Femur (tissue), 1 donor: ENCODE measurements at regions not wholly inside any gene's neighbourhood (a gene's known extent, or its start where the extent isn't known, plus 50 kb on each side); places are given as distances from the start of the nearest gene placed in this dataset.

Experiments
- DNase-seq: peaks from one replicate; pipeline ENCODE4 v3.0.0-alpha.2; 2017

- no peak for DNase-seq
These were observed 178.0 kb downstream of the RND3 start for GRCh38 chr2:150309311-150310080.

GRCh38 chr2:150307258-150307657 lies 180.2 kb downstream of the RND3 start:
- DNase-seq = no peak

GRCh38 chr2:150303281-150303680 lies 184.2 kb downstream of the RND3 start:
- no peak for DNase-seq

GRCh38 chr2:150298571-150299305 lies 188.7 kb downstream of the RND3 start:
- no peak for DNase-seq

GRCh38 chr2:150296770-150297546 lies 190.5 kb downstream of the RND3 start:
- no peak for DNase-seq

GRCh38 chr2:150295544-150295943 lies 191.9 kb downstream of the RND3 start:
- DNase-seq = no peak

GRCh38 chr2:150293771-150294170 lies 193.7 kb downstream of the RND3 start:
- DNase-seq = no peak

- DNase-seq = no peak
These were observed 194.7 kb downstream of the RND3 start for GRCh38 chr2:150292807-150293206.

- DNase-seq = no peak
These were observed 195.3 kb downstream of the RND3 start for GRCh38 chr2:150292192-150292591.

- DNase-seq = no peak
These were observed 200.6 kb downstream of the RND3 start for GRCh38 chr2:150286730-150287362.

- no peak for DNase-seq
These were observed 203.4 kb downstream of the RND3 start for GRCh38 chr2:150284116-150284515.

GRCh38 chr2:150282771-150283371 lies 204.6 kb downstream of the RND3 start:
- no peak for DNase-seq

GRCh38 chr2:150282357-150282756 lies 205.1 kb downstream of the RND3 start:
- DNase-seq = peak; percentile 55

GRCh38 chr2:150280231-150280630 lies 207.2 kb downstream of the RND3 start:
- DNase-seq = peak; percentile 74

GRCh38 chr2:150279686-150280085 lies 207.8 kb downstream of the RND3 start:
- DNase-seq = no peak

- DNase-seq = no peak
These were observed 210.7 kb downstream of the RND3 start for GRCh38 chr2:150276737-150277136.

GRCh38 chr2:150274108-150274507 lies 213.4 kb downstream of the RND3 start:
- DNase-seq = no peak

GRCh38 chr2:150271952-150272802 lies 215.3 kb downstream of the RND3 start:
- no peak for DNase-seq

GRCh38 chr2:150267651-150268415 lies 219.6 kb downstream of the RND3 start:
- DNase-seq = no peak

- no peak for DNase-seq
These were observed 220.5 kb downstream of the RND3 start for GRCh38 chr2:150266931-150267330.

- DNase-seq = no peak
These were observed 223.0 kb downstream of the RND3 start for GRCh38 chr2:150264442-150264841.
